Loucy (cell line): ENCODE measurements at regions not wholly inside any gene's neighbourhood (a gene's known extent, or its start where the extent isn't known, plus 50 kb on each side); places are given as distances from the start of the nearest gene placed in this dataset.

Source experiments
- H2AFZ ChIP-seq: fragments of 200-600 bp; sonication (generic); 2 replicates; pipeline ENCODE4 v1.6.0; 2016; ENCODE audit warnings: antibody characterized with exemption, mild to moderate bottlenecking, low read length, moderate library complexity
- H3F3A ChIP-seq: fragments of 200-600 bp; 2 replicates; pipeline ENCODE4 v1.6.0; 2016; ENCODE audit warnings: antibody characterized with exemption, low read depth, mild to moderate bottlenecking
- H3K27me3 ChIP-seq: fragments of 200-600 bp; sonication (generic); 2 replicates; pipeline ENCODE4 v1.6.1; 2014; ENCODE audit warnings: low read length, mild to moderate bottlenecking; ENCODE audit not compliant: insufficient read depth, poor library complexity, severe bottlenecking
- H3K36me3 ChIP-seq: fragments of 200-600 bp; sonication (generic); 2 replicates; pipeline ENCODE4 v1.6.1; 2016; ENCODE audit warnings: low read length; ENCODE audit not compliant: insufficient read depth
- H3K4me1 ChIP-seq: fragments of 200-600 bp; sonication (generic); 2 replicates; pipeline ENCODE4 v1.5.1; 2014; ENCODE audit warnings: low read length, mild to moderate bottlenecking; ENCODE audit not compliant: insufficient read depth, poor library complexity, severe bottlenecking
- H3K4me2 ChIP-seq: fragments of 200-600 bp; sonication (generic); 2 replicates; pipeline ENCODE4 v1.6.0; 2014; ENCODE audit warnings: antibody characterized with exemption, low read length, low read depth, mild to moderate bottlenecking; ENCODE audit not compliant: poor library complexity, severe bottlenecking
- H3K4me3 ChIP-seq: fragments of 200-600 bp; sonication (generic); 2 replicates; pipeline ENCODE4 v1.5.1; 2014; ENCODE audit warnings: low read length, mild to moderate bottlenecking, mixed read lengths; ENCODE audit not compliant: poor library complexity, severe bottlenecking
- H3K79me2 ChIP-seq: fragments of 200-600 bp; sonication (generic); 2 replicates; pipeline ENCODE4 v1.6.1; 2014; ENCODE audit warnings: low read length; ENCODE audit not compliant: insufficient read depth
- H3K9ac ChIP-seq: fragments of 200-600 bp; sonication (generic); 2 replicates; pipeline ENCODE4 v1.6.0; 2014; ENCODE audit warnings: mild to moderate bottlenecking, low read depth, low read length, moderate library complexity; ENCODE audit not compliant: poor library complexity, severe bottlenecking
- H3K9me2 ChIP-seq: fragments of 200-600 bp; sonication (generic); replicated peaks from 2 replicates; pipeline ENCODE4 v1.6.1; 2016; ENCODE audit warnings: low read depth, low read length, mixed read lengths
- H3K9me3 ChIP-seq: fragments of 200-600 bp; sonication (generic); 2 replicates; pipeline ENCODE4 v1.6.1; 2014; ENCODE audit warnings: mild to moderate bottlenecking, antibody characterized with exemption, low read length, low read depth; ENCODE audit not compliant: insufficient read depth
- H4K20me1 ChIP-seq: fragments of 200-600 bp; sonication (generic); 2 replicates; pipeline ENCODE4 v1.6.0; 2014; ENCODE audit warnings: antibody characterized with exemption, low read length, mild to moderate bottlenecking; ENCODE audit not compliant: insufficient read depth, poor library complexity, severe bottlenecking
- EZH2phosphoT487 ChIP-seq: fragments of 200-600 bp; IDR thresholded peaks from 2 replicates; pipeline ENCODE4 v1.6.1; 2018; ENCODE audit warnings: antibody characterized with exemption, mild to moderate bottlenecking, moderate library complexity, borderline replicate concordance
- TF ChIP-seq, protein P1 (sequence below): fragments of 200-600 bp; sonication (generic); conservative IDR thresholded peaks from 2 replicates; pipeline ENCODE4 v1.5.1; 2014; ENCODE audit warnings: mild to moderate bottlenecking, antibody characterized with exemption, low read length

DNA sequence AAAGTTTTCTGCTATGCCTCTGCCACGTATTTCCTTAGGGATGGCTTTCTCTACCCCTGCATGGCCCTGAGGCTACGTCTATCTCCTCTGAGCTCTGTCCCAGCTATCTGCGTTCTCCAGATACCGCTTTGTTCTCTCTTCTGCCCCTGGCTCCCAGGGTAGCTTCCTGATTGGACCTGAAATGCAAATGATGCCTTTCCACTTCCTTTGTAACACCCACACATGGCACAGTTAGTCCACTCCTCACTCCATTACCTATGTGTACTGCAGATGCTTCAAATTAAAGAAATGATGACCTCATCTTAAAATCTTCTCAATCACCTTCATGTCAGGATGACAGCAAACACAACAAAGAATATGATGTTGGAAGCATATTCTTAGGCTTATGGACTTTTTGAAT is 138.6 kb upstream of the POGK start:
- Histone ChIP-seq H4K20me1 (no peaks in the 10 kb centered on the region), H3K4me3 (no peak overlapping the region), H3K27me3 (no peaks in the 10 kb centered on the region), H2AFZ (no peak overlapping the region), H3K9ac (no peak overlapping the region), H3K9me2 (no peaks in the 10 kb centered on the region), H3K4me1 (no peaks in the 10 kb centered on the region), H3K79me2 (no peaks in the 10 kb centered on the region), H3K4me2 (no peak overlapping the region), H3K36me3 (no peaks in the 10 kb centered on the region), H3K9me3 (no peaks in the 10 kb centered on the region), H3F3A (no peaks in the 10 kb centered on the region)
- no peak for TF ChIP-seq EZH2phosphoT487
- TF ChIP-seq, protein P1, sequence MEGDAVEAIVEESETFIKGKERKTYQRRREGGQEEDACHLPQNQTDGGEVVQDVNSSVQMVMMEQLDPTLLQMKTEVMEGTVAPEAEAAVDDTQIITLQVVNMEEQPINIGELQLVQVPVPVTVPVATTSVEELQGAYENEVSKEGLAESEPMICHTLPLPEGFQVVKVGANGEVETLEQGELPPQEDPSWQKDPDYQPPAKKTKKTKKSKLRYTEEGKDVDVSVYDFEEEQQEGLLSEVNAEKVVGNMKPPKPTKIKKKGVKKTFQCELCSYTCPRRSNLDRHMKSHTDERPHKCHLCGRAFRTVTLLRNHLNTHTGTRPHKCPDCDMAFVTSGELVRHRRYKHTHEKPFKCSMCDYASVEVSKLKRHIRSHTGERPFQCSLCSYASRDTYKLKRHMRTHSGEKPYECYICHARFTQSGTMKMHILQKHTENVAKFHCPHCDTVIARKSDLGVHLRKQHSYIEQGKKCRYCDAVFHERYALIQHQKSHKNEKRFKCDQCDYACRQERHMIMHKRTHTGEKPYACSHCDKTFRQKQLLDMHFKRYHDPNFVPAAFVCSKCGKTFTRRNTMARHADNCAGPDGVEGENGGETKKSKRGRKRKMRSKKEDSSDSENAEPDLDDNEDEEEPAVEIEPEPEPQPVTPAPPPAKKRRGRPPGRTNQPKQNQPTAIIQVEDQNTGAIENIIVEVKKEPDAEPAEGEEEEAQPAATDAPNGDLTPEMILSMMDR, result no peak

DNA sequence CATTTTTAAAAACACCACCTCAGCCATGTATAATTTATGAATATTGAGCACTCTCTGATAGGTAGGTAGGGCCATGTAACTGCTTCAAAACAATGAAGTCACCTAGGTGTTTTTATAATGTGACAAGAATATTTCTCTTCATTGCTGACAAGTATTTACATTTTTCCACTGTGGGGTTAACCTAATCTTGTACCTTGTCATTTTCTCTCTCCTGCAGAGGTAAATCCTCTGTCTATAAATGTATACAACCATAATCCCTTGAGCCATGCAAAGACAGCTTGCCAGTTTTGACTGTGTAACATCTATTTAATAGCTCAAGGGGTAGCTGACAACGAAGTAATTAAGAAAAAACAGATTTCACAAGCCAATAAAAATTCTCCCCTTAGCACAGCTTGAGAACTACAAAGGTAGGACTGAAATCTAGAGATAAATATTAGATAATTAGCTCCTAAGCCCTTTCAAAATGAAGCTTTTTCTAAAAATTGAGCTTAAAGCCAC is 137.6 kb upstream of the POGK start:
- H3K9me2 ChIP-seq, result no peaks in the 10 kb centered on the region
- H3K79me2 ChIP-seq, result no peaks in the 10 kb centered on the region
- no peaks in the 10 kb centered on the region for H4K20me1 ChIP-seq
- H3K4me1 ChIP-seq, result no peaks in the 10 kb centered on the region
- H3F3A ChIP-seq, result no peaks in the 10 kb centered on the region
- no peaks in the 10 kb centered on the region for H3K27me3 ChIP-seq
- H3K9me3 ChIP-seq, result no peaks in the 10 kb centered on the region
- H2AFZ ChIP-seq, result no peak overlapping the region
- H3K36me3 ChIP-seq, result no peaks in the 10 kb centered on the region
- TF ChIP-seq EZH2phosphoT487, result no peak
- TF ChIP-seq, protein P1, result no peak
- H3K4me2 ChIP-seq, result no peak overlapping the region
- H3K4me3 ChIP-seq, result no peak overlapping the region
- no peak overlapping the region for H3K9ac ChIP-seq

DNA sequence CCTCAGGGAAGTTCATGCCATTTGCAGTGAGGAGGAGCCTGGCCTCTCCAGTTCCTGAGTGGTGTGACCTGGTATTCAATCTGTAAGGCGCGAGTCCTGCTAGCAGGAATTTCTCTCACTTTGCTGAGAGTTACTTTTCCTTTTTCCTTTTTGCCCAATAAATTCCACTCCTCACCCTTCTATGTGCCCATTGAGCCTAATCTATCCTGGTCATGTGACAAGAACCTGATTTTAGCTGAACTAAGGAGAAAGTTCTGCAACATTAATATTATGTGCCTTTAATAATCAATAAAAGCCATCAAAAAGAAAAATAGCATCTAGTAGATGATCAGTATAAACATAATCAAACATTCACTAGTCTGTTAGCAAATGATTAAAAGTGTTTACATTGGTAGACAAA is 136.1 kb upstream of the POGK start:
- Histone ChIP-seq H4K20me1 (no peaks in the 10 kb centered on the region), H3K4me1 (no peaks in the 10 kb centered on the region), H3K4me2 (no peak overlapping the region), H3K9me2 (no peaks in the 10 kb centered on the region), H3K9ac (no peak overlapping the region), H3K36me3 (no peaks in the 10 kb centered on the region), H3F3A (no peaks in the 10 kb centered on the region), H3K4me3 (no peak overlapping the region), H3K9me3 (no peaks in the 10 kb centered on the region), H3K79me2 (no peaks in the 10 kb centered on the region), H3K27me3 (no peaks in the 10 kb centered on the region), H2AFZ (no peak overlapping the region)
- TF ChIP-seq, protein P1, result no peak
- TF ChIP-seq EZH2phosphoT487, result no peak
